ENCODE measurements at regions not wholly inside any gene's neighbourhood (a gene's known extent, or its start where the extent isn't known, plus 50 kb on each side); places are given as distances from the start of the nearest gene placed in this dataset.

DNA sequence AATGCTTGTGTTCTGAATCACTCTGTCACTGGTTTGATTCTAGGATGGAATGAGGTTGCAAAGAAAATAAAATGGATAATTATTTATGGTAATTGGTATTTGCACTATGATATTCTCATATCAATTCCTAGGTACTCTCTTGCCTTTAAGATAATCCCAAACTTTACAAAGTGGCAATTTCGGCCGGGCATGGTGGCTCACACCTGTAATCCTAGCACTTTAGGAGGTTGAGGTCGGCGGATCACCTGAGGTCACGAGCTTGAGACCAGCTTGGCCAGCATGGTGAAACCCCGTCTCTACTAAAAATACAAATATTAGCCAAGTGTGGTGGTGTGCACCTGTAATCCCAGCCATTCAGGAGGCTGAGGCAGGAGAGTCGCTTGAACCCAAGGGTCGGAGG lies 1118.7 kb upstream of the C9orf72 start:
- H3K4me1 ChIP-seq (ENCODE audit: insufficient read depth, low read length, poor library complexity, severe bottlenecking): no peaks in the 10 kb centered on the region
- no peaks in the 10 kb centered on the region for H3K27me3 ChIP-seq (ENCODE audit: insufficient read depth, low read length, poor library complexity, severe bottlenecking)
- H3K9ac ChIP-seq (ENCODE audit: low read depth, low read length, poor library complexity, severe bottlenecking): no peak overlapping the region
- H3K9me2 ChIP-seq (replicated peaks; ENCODE audit: low read depth, low read length): no peaks in the 10 kb centered on the region
- H3K9me3 ChIP-seq (ENCODE audit: insufficient read depth, low read depth, low read length): no peaks in the 10 kb centered on the region
- no peaks in the 10 kb centered on the region for H3F3A ChIP-seq (ENCODE audit: low read depth)
- no peaks in the 10 kb centered on the region for H3K36me3 ChIP-seq (ENCODE audit: insufficient read depth, low read length)
- no peak overlapping the region for H3K4me3 ChIP-seq (ENCODE audit: low read length, poor library complexity, severe bottlenecking)
- H4K20me1 ChIP-seq (ENCODE audit: insufficient read depth, low read length, poor library complexity, severe bottlenecking): no peaks in the 10 kb centered on the region
- H3K4me2 ChIP-seq (ENCODE audit: low read depth, low read length, poor library complexity, severe bottlenecking): no peak overlapping the region
- no peaks in the 10 kb centered on the region for H3K79me2 ChIP-seq (ENCODE audit: insufficient read depth, low read length)
- TF ChIP-seq EZH2phosphoT487 (IDR thresholded peaks at IDR 0.05; ENCODE audit: borderline replicate concordance) (no peak), CTCF (conservative IDR thresholded peaks at IDR 0.05; ENCODE audit: low read length) (no peak)
- H2AFZ ChIP-seq (ENCODE audit: low read length): no peak overlapping the region

- Histone ChIP-seq H3K27me3 (ENCODE audit: insufficient read depth, low read length, poor library complexity, severe bottlenecking) (no peaks in the 10 kb centered on the region), H3K79me2 (ENCODE audit: insufficient read depth, low read length) (no peaks in the 10 kb centered on the region), H3K9me2 (replicated peaks; ENCODE audit: low read depth, low read length) (no peaks in the 10 kb centered on the region), H4K20me1 (ENCODE audit: insufficient read depth, low read length, poor library complexity, severe bottlenecking) (no peaks in the 10 kb centered on the region), H3K4me2 (ENCODE audit: low read depth, low read length, poor library complexity, severe bottlenecking) (no peak overlapping the region), H3K9me3 (ENCODE audit: insufficient read depth, low read depth, low read length) (no peaks in the 10 kb centered on the region; the same call in 1 of the 2 replicates), H2AFZ (ENCODE audit: low read length) (no peak overlapping the region), H3K4me1 (ENCODE audit: insufficient read depth, low read length, poor library complexity, severe bottlenecking) (no peaks in the 10 kb centered on the region), H3F3A (ENCODE audit: low read depth) (no peaks in the 10 kb centered on the region), H3K36me3 (ENCODE audit: insufficient read depth, low read length) (no peaks in the 10 kb centered on the region), H3K9ac (ENCODE audit: low read depth, low read length, poor library complexity, severe bottlenecking) (no peak overlapping the region), H3K4me3 (ENCODE audit: low read length, poor library complexity, severe bottlenecking) (no peak overlapping the region)
- no peak for TF ChIP-seq EZH2phosphoT487 (IDR thresholded peaks at IDR 0.05; ENCODE audit: borderline replicate concordance)
- no peak for TF ChIP-seq CTCF (conservative IDR thresholded peaks at IDR 0.05; ENCODE audit: low read length)
These were observed 1123.7 kb upstream of the C9orf72 start for GRCh38 chr9:28696960-28697359.

GRCh38 chr9:28699632-28700031 lies 1126.4 kb upstream of the C9orf72 start:
- TF ChIP-seq CTCF (conservative IDR thresholded peaks at IDR 0.05; ENCODE audit: low read length): no peak
- TF ChIP-seq EZH2phosphoT487 (IDR thresholded peaks at IDR 0.05; ENCODE audit: borderline replicate concordance): no peak
- Histone ChIP-seq H3K79me2 (ENCODE audit: insufficient read depth, low read length) (no peaks in the 10 kb centered on the region), H3K27me3 (ENCODE audit: insufficient read depth, low read length, poor library complexity, severe bottlenecking) (no peaks in the 10 kb centered on the region), H3K9ac (ENCODE audit: low read depth, low read length, poor library complexity, severe bottlenecking) (no peak overlapping the region), H3K4me2 (ENCODE audit: low read depth, low read length, poor library complexity, severe bottlenecking) (no peak overlapping the region), H3K4me1 (ENCODE audit: insufficient read depth, low read length, poor library complexity, severe bottlenecking) (no peaks in the 10 kb centered on the region), H3K9me3 (ENCODE audit: insufficient read depth, low read depth, low read length) (no peaks in the 10 kb centered on the region; the same call in 1 of the 2 replicates), H3K9me2 (replicated peaks; ENCODE audit: low read depth, low read length) (no peaks in the 10 kb centered on the region), H2AFZ (ENCODE audit: low read length) (no peak overlapping the region), H3F3A (ENCODE audit: low read depth) (no peaks in the 10 kb centered on the region), H3K36me3 (ENCODE audit: insufficient read depth, low read length) (no peaks in the 10 kb centered on the region), H4K20me1 (ENCODE audit: insufficient read depth, low read length, poor library complexity, severe bottlenecking) (no peaks in the 10 kb centered on the region), H3K4me3 (ENCODE audit: low read length, poor library complexity, severe bottlenecking) (no peak overlapping the region)

Measured in Loucy (cell line).